ENCODE measurements at regions not wholly inside any gene's neighbourhood (a gene's known extent, or its start where the extent isn't known, plus 50 kb on each side); places are given as distances from the start of the nearest gene placed in this dataset.

GRCh38 chr6:150761771-150762170 lies 103.7 kb upstream of the MTHFD1L start:
- no peak for TF ChIP-seq ZNF274 (IDR thresholded peaks at IDR 0.05; ENCODE audit: low read depth, low read length)
- no peak for TF ChIP-seq YY1 (IDR thresholded peaks at IDR 0.05; ENCODE audit: insufficient read depth, insufficient read length)
